GM12878 (cell line): ENCODE measurements at regions not wholly inside any gene's neighbourhood (a gene's known extent, or its start where the extent isn't known, plus 50 kb on each side); places are given as distances from the start of the nearest gene placed in this dataset.
A peak's percentile ranks its signal among the peaks of the same experiment; 100 is the strongest.

ENCODE experiments used
- ATAC-seq: fragments of 200-7000 bp; cut with Tn5 transposase; 3 replicates; pipeline ENCODE4 v1.9.1; 2020; ENCODE audit warnings: mild to moderate bottlenecking, moderate library complexity
- BruUV-seq: library from RNA; stranded (reverse); fragments of 400-500 nt; replicated peaks from 2 replicates; lab custom pipeline; 2021; lab: Mats Ljungman, UMichigan
- CTCF ChIA-PET: fragments of 300-600 bp; sonication (Branson Sonifier 250); formaldehyde crosslinking; extraction: SDS; loops from one replicate; lab custom pipeline; 2021; ENCODE audit warnings: inconsistent platforms; lab: Yijun Ruan, JAX
- POLR2A ChIA-PET: fragments of 350-600 bp; formaldehyde crosslinking; extraction: SDS; loops from one replicate; lab custom pipeline; 2021; ENCODE audit warnings: inconsistent platforms; lab: Charles Lee
- RAD21 ChIA-PET: fragments of 300-600 bp; sonication (Branson Sonifier 250); formaldehyde crosslinking; loops from one replicate; lab custom pipeline; 2023; ENCODE audit warnings: antibody characterized with exemption; ENCODE audit not compliant: unreplicated experiment; lab: Charles Lee
- SMC1A ChIA-PET: fragments of 300-600 bp; sonication (Branson Sonifier 250); formaldehyde crosslinking; loops from one replicate; lab custom pipeline; 2023; ENCODE audit not compliant: unreplicated experiment, uncharacterized antibody; lab: Charles Lee
- DNase-seq: peaks from one replicate; pipeline ENCODE4 v3.0.0-alpha.2; 2011; ENCODE audit warnings: low read depth, low spot score
- FAIRE-seq: peaks from 3 replicates; lab custom pipeline; 2011; peaks lifted over from hg19 to GRCh38; lab: Jason Lieb, UNC
- H2AFZ ChIP-seq: 2 replicates; pipeline ENCODE4 v1.6.0; 2011; ENCODE audit warnings: low read depth, low read length, control low read depth; ENCODE audit not compliant: control insufficient read depth
- H3K27ac ChIP-seq: 2 replicates; pipeline ENCODE4 v1.5.1; 2011; ENCODE audit warnings: control low read depth; ENCODE audit not compliant: control insufficient read depth, insufficient read depth
- H3K27me3 ChIP-seq, 2 experiments: replicated peaks in 1 of 2; 2 replicates each; pipeline versions ENCODE4 v1.6.0 to v1.6.1; 2011; ENCODE audit warnings: low read length in 1 of 2; ENCODE audit not compliant: control insufficient read depth in 2 of 2, insufficient read depth in 2 of 2
- H3K36me3 ChIP-seq, 2 experiments: 2 replicates each; pipeline ENCODE4 v1.5.1; 2011; ENCODE audit warnings: low read length in 1 of 2; ENCODE audit not compliant: control insufficient read depth in 2 of 2, insufficient read depth in 2 of 2
- H3K4me1 ChIP-seq: 2 replicates; pipeline ENCODE4 v1.6.1; 2011; ENCODE audit warnings: mild to moderate bottlenecking, low read length, moderate library complexity, mixed read lengths; ENCODE audit not compliant: control insufficient read depth, insufficient read depth
- H3K4me2 ChIP-seq: 2 replicates; pipeline ENCODE4 v1.6.0; 2011; ENCODE audit warnings: control low read depth; ENCODE audit not compliant: control insufficient read depth, insufficient read depth
- H3K4me3 ChIP-seq: fragments of 200-600 bp; sonication (generic); 2 replicates; pipeline ENCODE4 v1.5.1; 2016
- H3K79me2 ChIP-seq: 2 replicates; pipeline ENCODE4 v1.6.0; 2011; ENCODE audit warnings: low read length; ENCODE audit not compliant: control insufficient read depth, insufficient read depth
- H3K9ac ChIP-seq: 2 replicates; pipeline ENCODE4 v1.8.0; 2011; ENCODE audit warnings: low read length, control low read depth, mixed read lengths; ENCODE audit not compliant: control insufficient read depth, insufficient read depth
- H3K9me3 ChIP-seq: replicated peaks from 3 replicates; pipeline ENCODE4 v1.5.1; 2011; ENCODE audit warnings: mild to moderate bottlenecking, low read length; ENCODE audit not compliant: control insufficient read depth, insufficient read depth
- H4K20me1 ChIP-seq: 2 replicates; pipeline ENCODE4 v1.6.0; 2011; ENCODE audit not compliant: control insufficient read depth, insufficient read depth
- CREB1 ChIP-seq: IDR thresholded peaks from 2 replicates; pipeline ENCODE4 v1.6.1; 2012; ENCODE audit warnings: low read depth, mild to moderate bottlenecking, inconsistent platforms
- EP300 ChIP-seq, 2 experiments: fragments of 150-350 bp in 1 of 2; IDR thresholded peaks; 2 replicates each; pipeline ENCODE4 v1.6.1; 2011 to 2012; ENCODE audit warnings: low read depth in 2 of 2, low read length in 2 of 2, borderline replicate concordance in 1 of 2, improper control_type of control experiment in 1 of 2, inconsistent platforms in 1 of 2; ENCODE audit not compliant: control insufficient read depth in 1 of 2
- ESRRA ChIP-seq: IDR thresholded peaks from 2 replicates; pipeline ENCODE4 v1.6.1; 2012; ENCODE audit warnings: mild to moderate bottlenecking, low read length, improper control_type of control experiment
- KDM1A ChIP-seq: fragments of 200-600 bp; sonication (generic); IDR thresholded peaks from 2 replicates; pipeline ENCODE4 v1.6.1; 2016; ENCODE audit warnings: borderline replicate concordance
- MEF2A ChIP-seq: IDR thresholded peaks from 2 replicates; pipeline ENCODE4 v1.6.1; 2011; ENCODE audit warnings: low read depth, mild to moderate bottlenecking, low read length, moderate library complexity; ENCODE audit not compliant: insufficient read depth
- POLR2AphosphoS5 ChIP-seq: IDR thresholded peaks from 2 replicates; pipeline ENCODE4 v1.6.1; 2011; ENCODE audit warnings: mild to moderate bottlenecking, low read length, inconsistent platforms
- RAD51 ChIP-seq: fragments of 450-650 bp; IDR thresholded peaks from 2 replicates; pipeline ENCODE4 v1.6.1; 2016; ENCODE audit warnings: moderate library complexity, mild to moderate bottlenecking, inconsistent platforms
- SIN3A ChIP-seq: IDR thresholded peaks from 2 replicates; pipeline ENCODE4 v1.6.1; 2012; ENCODE audit warnings: low read depth, low read length, improper control_type of control experiment
- STAT1 ChIP-seq: fragments of 450-650 bp; conservative IDR thresholded peaks from 2 replicates; pipeline ENCODE4 v1.6.1; 2014; ENCODE audit warnings: antibody characterized with exemption, mild to moderate bottlenecking
- WGBS: methylation state at CpG from one replicate; pipeline ENCODE4 v1.1.6; 2016; ENCODE audit warnings: low lambda C conversion rate; ENCODE audit not compliant: insufficient replicate concordance, insufficient coverage; ENCODE audit errors: missing lambda C conversion rate; 5-methylcytosine and 5-hydroxymethylcytosine counted together
- in situ Hi-C: fragments of 300-500 bp; cut with MboI; formaldehyde crosslinking; loops from 9 replicates; pipeline ENCODE4 v1.14.3; 2018; ENCODE audit warnings: mixed read lengths
- intact Hi-C: fragments of 100-400 bp; cut with micrococcal nuclease; formaldehyde crosslinking; loops from one replicate; pipeline ENCODE4 v1.14.2; 2022; ENCODE audit not compliant: unreplicated experiment
- TF ChIP-seq, protein P1 (sequence below): fragments of 450-650 bp; IDR thresholded peaks from 2 replicates; pipeline ENCODE4 v1.6.1; 2018; ENCODE audit warnings: borderline replicate concordance, mild to moderate bottlenecking; ENCODE audit not compliant: partially characterized antibody
- TF ChIP-seq, protein P2 (sequence below): fragments of 450-650 bp; IDR thresholded peaks from 2 replicates; pipeline ENCODE4 v1.6.1; 2016; ENCODE audit warnings: mild to moderate bottlenecking
- TF ChIP-seq, protein P3 (sequence below): fragments of 450-650 bp; IDR thresholded peaks from 2 replicates; pipeline ENCODE4 v1.6.1; 2017; ENCODE audit warnings: mild to moderate bottlenecking
- TF ChIP-seq, protein P4 (sequence below): IDR thresholded peaks from 2 replicates; pipeline ENCODE4 v1.6.1; 2012; ENCODE audit warnings: mild to moderate bottlenecking, low read depth, low read length

DNA sequence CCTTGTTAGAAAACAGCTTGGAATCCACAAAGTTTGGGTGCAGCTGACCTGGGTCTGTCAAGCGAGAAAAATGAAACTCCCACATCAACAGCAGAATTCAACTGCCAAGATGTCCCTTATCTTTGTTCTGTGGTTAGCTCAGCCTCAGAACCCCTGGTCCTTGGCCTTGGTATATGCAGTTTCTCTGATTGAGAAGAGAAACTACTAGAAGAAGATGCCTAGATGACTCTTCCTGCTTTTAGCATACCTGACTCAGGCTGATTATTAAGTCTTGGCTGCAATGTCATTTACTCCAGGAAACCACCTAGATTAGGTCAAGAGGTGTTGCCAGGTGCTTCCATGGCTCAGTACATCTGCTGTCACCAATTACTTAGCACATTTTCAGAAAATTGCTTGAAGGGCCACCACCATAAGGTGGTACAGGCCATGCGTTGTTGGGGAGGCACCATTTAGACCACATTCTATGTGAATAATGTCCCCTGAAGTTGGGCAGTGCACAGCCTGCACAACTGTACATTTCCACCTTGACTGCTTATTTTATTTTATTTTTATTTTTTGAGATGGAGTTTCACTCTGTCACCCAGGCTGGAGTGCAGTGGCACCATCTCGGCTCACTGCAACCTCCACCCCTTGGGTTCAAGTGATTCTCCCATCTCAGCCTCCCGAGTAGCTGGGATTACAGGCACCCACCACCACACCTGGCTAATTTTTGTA, 59.4 kb upstream of the ZNF438 start:
- BruUV-seq = no TSS peak
- TF ChIP-seq, protein P1, sequence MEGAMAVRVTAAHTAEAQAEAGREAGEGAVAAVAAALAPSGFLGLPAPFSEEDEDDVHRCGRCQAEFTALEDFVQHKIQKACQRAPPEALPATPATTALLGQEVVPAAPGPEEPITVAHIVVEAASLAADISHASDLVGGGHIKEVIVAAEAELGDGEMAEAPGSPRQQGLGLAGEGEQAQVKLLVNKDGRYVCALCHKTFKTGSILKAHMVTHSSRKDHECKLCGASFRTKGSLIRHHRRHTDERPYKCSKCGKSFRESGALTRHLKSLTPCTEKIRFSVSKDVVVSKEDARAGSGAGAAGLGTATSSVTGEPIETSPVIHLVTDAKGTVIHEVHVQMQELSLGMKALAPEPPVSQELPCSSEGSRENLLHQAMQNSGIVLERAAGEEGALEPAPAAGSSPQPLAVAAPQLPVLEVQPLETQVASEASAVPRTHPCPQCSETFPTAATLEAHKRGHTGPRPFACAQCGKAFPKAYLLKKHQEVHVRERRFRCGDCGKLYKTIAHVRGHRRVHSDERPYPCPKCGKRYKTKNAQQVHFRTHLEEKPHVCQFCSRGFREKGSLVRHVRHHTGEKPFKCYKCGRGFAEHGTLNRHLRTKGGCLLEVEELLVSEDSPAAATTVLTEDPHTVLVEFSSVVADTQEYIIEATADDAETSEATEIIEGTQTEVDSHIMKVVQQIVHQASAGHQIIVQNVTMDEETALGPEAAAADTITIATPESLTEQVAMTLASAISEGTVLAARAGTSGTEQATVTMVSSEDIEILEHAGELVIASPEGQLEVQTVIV = no peak
- TF ChIP-seq, protein P2, sequence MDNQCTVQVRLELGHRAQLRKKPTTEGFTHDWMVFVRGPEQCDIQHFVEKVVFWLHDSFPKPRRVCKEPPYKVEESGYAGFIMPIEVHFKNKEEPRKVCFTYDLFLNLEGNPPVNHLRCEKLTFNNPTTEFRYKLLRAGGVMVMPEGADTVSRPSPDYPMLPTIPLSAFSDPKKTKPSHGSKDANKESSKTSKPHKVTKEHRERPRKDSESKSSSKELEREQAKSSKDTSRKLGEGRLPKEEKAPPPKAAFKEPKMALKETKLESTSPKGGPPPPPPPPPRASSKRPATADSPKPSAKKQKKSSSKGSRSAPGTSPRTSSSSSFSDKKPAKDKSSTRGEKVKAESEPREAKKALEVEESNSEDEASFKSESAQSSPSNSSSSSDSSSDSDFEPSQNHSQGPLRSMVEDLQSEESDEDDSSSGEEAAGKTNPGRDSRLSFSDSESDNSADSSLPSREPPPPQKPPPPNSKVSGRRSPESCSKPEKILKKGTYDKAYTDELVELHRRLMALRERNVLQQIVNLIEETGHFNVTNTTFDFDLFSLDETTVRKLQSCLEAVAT = 0 out of 2 replicates have a peak, but pooled peaks have one; percentile 30
- TF ChIP-seq STAT1 = no peak
- no peak for TF ChIP-seq RAD51
- no peak for TF ChIP-seq POLR2AphosphoS5
- no peak for TF ChIP-seq KDM1A
- no peak for TF ChIP-seq ESRRA
- no peak for TF ChIP-seq CREB1
- TF ChIP-seq EP300 (IDR thresholded peaks at IDR 0.05; ENCODE audit: borderline replicate concordance in 1 of 2, control insufficient read depth in 1 of 2, low read depth in 2 of 2, low read length in 2 of 2) = peak in 1 of 2 experiments; percentile 75; a peak in 1 of 4 replicates
- TF ChIP-seq MEF2A = 0 out of 2 replicates have a peak, but pooled peaks have one; percentile 6
- TF ChIP-seq, protein P3, sequence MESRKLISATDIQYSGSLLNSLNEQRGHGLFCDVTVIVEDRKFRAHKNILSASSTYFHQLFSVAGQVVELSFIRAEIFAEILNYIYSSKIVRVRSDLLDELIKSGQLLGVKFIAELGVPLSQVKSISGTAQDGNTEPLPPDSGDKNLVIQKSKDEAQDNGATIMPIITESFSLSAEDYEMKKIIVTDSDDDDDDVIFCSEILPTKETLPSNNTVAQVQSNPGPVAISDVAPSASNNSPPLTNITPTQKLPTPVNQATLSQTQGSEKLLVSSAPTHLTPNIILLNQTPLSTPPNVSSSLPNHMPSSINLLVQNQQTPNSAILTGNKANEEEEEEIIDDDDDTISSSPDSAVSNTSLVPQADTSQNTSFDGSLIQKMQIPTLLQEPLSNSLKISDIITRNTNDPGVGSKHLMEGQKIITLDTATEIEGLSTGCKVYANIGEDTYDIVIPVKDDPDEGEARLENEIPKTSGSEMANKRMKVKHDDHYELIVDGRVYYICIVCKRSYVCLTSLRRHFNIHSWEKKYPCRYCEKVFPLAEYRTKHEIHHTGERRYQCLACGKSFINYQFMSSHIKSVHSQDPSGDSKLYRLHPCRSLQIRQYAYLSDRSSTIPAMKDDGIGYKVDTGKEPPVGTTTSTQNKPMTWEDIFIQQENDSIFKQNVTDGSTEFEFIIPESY = no peak
- no peak for TF ChIP-seq SIN3A
- TF ChIP-seq, protein P4, sequence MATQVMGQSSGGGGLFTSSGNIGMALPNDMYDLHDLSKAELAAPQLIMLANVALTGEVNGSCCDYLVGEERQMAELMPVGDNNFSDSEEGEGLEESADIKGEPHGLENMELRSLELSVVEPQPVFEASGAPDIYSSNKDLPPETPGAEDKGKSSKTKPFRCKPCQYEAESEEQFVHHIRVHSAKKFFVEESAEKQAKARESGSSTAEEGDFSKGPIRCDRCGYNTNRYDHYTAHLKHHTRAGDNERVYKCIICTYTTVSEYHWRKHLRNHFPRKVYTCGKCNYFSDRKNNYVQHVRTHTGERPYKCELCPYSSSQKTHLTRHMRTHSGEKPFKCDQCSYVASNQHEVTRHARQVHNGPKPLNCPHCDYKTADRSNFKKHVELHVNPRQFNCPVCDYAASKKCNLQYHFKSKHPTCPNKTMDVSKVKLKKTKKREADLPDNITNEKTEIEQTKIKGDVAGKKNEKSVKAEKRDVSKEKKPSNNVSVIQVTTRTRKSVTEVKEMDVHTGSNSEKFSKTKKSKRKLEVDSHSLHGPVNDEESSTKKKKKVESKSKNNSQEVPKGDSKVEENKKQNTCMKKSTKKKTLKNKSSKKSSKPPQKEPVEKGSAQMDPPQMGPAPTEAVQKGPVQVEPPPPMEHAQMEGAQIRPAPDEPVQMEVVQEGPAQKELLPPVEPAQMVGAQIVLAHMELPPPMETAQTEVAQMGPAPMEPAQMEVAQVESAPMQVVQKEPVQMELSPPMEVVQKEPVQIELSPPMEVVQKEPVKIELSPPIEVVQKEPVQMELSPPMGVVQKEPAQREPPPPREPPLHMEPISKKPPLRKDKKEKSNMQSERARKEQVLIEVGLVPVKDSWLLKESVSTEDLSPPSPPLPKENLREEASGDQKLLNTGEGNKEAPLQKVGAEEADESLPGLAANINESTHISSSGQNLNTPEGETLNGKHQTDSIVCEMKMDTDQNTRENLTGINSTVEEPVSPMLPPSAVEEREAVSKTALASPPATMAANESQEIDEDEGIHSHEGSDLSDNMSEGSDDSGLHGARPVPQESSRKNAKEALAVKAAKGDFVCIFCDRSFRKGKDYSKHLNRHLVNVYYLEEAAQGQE = no peak

More for the DNA sequence above, 59.4 kb upstream of the ZNF438 start:
- ChIA-PET CTCF (no interaction called here), RAD21 (interaction anchor here (0.7 to 1.5 kb wide), 7 partner anchors 8 to 307 kb away, joined by 3 to 10 read pairs (median 5); partner anchors contain the start of gene ZNF438), POLR2A (interaction anchor here (1.1 kb wide), 1 partner anchor 616 kb away, joined by 3 read pairs; no protein-coding TSS in a partner anchor), SMC1A (interaction anchor here (0.9 to 5.0 kb wide), 6 partner anchors 9 to 306 kb away, joined by 3 to 41 read pairs (median 4); no protein-coding TSS in a partner anchor)
- H3K4me2 ChIP-seq = peak overlapping the region; percentile 28; the same call in 1 of the 2 replicates
- H3K4me1 ChIP-seq = peaks cover 4% of the 10 kb centered on the region; the same call in 1 of the 2 replicates
- H2AFZ ChIP-seq = peak overlapping the region; percentile 32; the same call in 1 of the 2 replicates
- H3K27me3 ChIP-seq = no peaks in the 10 kb centered on the region
- H4K20me1 ChIP-seq = no peaks in the 10 kb centered on the region
- H3K9ac ChIP-seq = no peak overlapping the region
- 32% methylated on average over 4 of the region's 4 CpGs for WGBS
- peak; percentile 96 for ATAC-seq
- H3K27ac ChIP-seq = no peak overlapping the region
- H3K4me3 ChIP-seq = no peak overlapping the region
- in situ Hi-C loops (no loop called here), intact Hi-C loops (loop anchor here (5.0 kb wide), 2 partner anchors 309 to 354 kb away; no protein-coding TSS in a partner anchor)
- H3K9me3 ChIP-seq = no peaks in the 10 kb centered on the region
- no peaks in the 10 kb centered on the region for H3K36me3 ChIP-seq
- no peak for FAIRE-seq
- no peaks in the 10 kb centered on the region for H3K79me2 ChIP-seq
- peak; percentile 84 for DNase-seq
